Skeletal muscle satellite cell (primary cell): ENCODE measurements at regions not wholly inside any gene's neighbourhood (a gene's known extent, or its start where the extent isn't known, plus 50 kb on each side); places are given as distances from the start of the nearest gene placed in this dataset.
A peak's percentile ranks its signal among the peaks of the same experiment; 100 is the strongest.

ENCODE experiments used
- H3K27me3 ChIP-seq: 2 replicates; pipeline ENCODE4 v1.7.0; 2013; ENCODE audit warnings: low read length; ENCODE audit not compliant: control insufficient read depth, insufficient read depth
- H3K36me3 ChIP-seq: 2 replicates; pipeline ENCODE4 v1.7.0; 2013; ENCODE audit warnings: mild to moderate bottlenecking, control low read depth, low read length; ENCODE audit not compliant: insufficient read depth
- H3K4me1 ChIP-seq: 2 replicates; pipeline ENCODE4 v1.7.0; 2013; ENCODE audit warnings: low read length; ENCODE audit not compliant: control insufficient read depth, insufficient read depth
- H3K4me2 ChIP-seq: 2 replicates; pipeline ENCODE4 v1.7.0; 2013; ENCODE audit warnings: mild to moderate bottlenecking, low read length
- H3K4me3 ChIP-seq: 2 replicates; pipeline ENCODE4 v1.7.0; 2013; ENCODE audit warnings: low read length
- H3K9ac ChIP-seq: 2 replicates; pipeline ENCODE4 v1.7.0; 2013; ENCODE audit warnings: mild to moderate bottlenecking, low read depth, low read length, moderate library complexity
- H3K9me3 ChIP-seq: replicated peaks from 2 replicates; pipeline ENCODE4 v1.7.0; 2013; ENCODE audit warnings: mild to moderate bottlenecking, control low read depth, low read length

DNA sequence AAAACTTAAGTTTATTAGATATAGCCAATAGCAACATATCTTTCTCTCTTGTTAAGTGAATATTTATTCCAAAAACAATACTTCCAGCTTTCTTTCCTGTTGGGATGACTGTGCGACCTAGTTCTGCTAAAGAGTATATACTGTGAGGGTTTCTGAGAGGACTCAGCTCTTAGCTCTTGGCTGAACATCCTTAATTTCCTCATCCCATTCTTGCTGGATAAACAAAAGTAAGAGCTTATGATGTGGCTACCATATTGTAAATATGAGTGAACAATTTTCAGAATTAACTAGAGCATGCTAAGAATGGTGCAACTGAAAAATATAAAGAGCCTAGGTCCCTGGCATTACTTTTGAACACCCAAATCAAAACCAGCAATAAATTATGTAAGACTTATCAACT, 279.5 kb upstream of the GNAI1 start:
- Histone ChIP-seq H3K4me2 (no peak overlapping the region), H3K9me3 (no peaks in the 10 kb centered on the region)

DNA sequence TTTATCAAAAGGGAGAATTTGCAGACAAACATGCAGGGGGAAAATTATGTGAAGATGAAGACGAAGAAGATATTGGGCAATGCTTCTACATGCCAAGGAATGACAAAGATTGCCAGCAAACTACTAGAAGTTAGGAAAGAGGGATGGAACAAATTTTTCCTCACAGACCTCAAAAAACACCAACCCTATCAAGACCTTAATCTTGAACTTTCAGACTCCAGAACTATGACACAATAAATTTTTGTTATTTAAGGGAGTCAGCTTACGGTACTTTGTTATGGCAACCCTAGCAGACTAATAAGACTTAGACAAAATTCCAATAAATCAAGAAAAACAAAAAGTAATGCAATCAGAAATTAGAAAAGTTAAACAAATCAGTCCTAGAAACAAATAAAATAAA, 280.0 kb upstream of the GNAI1 start:
- Histone ChIP-seq H3K27me3 (no peaks in the 10 kb centered on the region), H3K9ac (no peak overlapping the region), H3K36me3 (no peaks in the 10 kb centered on the region), H3K4me1 (no peaks in the 10 kb centered on the region), H3K9me3 (no peaks in the 10 kb centered on the region), H3K4me2 (no peak overlapping the region), H3K4me3 (no peak overlapping the region)

More for the DNA sequence above, 279.5 kb upstream of the GNAI1 start:
- H3K36me3 ChIP-seq = no peaks in the 10 kb centered on the region
- no peaks in the 10 kb centered on the region for H3K4me1 ChIP-seq
- H3K4me3 ChIP-seq = no peak overlapping the region
- H3K27me3 ChIP-seq = no peaks in the 10 kb centered on the region
- H3K9ac ChIP-seq = no peak overlapping the region

- no peak overlapping the region for H3K4me3 ChIP-seq
- no peaks in the 10 kb centered on the region for H3K27me3 ChIP-seq
- no peaks in the 10 kb centered on the region for H3K9me3 ChIP-seq
- H3K9ac ChIP-seq = no peak overlapping the region
- no peak overlapping the region for H3K4me2 ChIP-seq
- no peaks in the 10 kb centered on the region for H3K4me1 ChIP-seq
- no peaks in the 10 kb centered on the region for H3K36me3 ChIP-seq
Measured at GRCh38 chr7:79837915-79838314, 296.7 kb upstream of the GNAI1 start.

DNA sequence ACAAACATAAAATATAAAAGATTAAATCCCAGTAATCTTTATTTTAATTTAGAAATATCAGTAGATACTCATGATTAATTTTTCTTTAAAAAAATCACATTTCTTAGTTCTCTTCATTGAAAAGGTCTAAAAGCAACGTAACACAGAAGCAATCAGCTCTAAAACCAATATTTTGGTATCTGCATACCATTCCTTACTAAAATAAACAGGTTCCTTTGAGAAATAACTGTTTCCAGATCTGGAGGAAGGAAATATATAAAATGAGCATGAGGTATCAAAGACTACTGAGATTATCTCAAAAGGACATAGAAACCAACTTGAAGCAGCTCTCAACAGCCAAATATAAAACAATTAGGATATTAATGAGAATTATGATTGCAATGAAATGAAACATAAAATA, 301.0 kb upstream of the GNAI1 start:
- H3K27me3 ChIP-seq = no peaks in the 10 kb centered on the region
- H3K4me3 ChIP-seq = no peak overlapping the region
- no peaks in the 10 kb centered on the region for H3K9me3 ChIP-seq
- no peaks in the 10 kb centered on the region for H3K36me3 ChIP-seq
- no peak overlapping the region for H3K9ac ChIP-seq
- H3K4me2 ChIP-seq = no peak overlapping the region
- H3K4me1 ChIP-seq = no peaks in the 10 kb centered on the region

DNA sequence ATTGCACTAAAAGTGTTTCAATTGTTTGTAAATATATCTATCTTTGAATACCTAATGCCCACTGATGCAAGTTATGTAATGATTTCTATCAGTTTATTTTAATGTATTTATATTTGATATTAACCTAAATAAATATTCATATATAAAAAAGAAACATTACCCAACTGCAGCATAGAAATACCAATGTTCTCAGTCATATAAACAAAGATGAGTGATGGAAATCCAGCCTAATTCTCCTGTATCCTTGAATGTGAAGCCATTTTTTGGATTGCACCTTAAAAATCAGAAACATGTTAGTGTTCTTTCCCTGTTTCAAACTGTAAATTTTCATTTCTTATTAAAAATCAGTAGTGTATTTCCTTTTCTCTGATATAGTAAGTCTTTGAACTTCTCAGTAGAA, 305.8 kb upstream of the GNAI1 start:
- no peaks in the 10 kb centered on the region for H3K36me3 ChIP-seq
- no peak overlapping the region for H3K9ac ChIP-seq
- no peaks in the 10 kb centered on the region for H3K9me3 ChIP-seq
- H3K4me3 ChIP-seq = no peak overlapping the region
- H3K4me1 ChIP-seq = no peaks in the 10 kb centered on the region
- no peaks in the 10 kb centered on the region for H3K27me3 ChIP-seq
- H3K4me2 ChIP-seq = no peak overlapping the region

GRCh38 chr7:79823246-79823951, 311.2 kb upstream of the GNAI1 start:
- H3K27me3 ChIP-seq = no peaks in the 10 kb centered on the region
- H3K9ac ChIP-seq = no peak overlapping the region
- no peaks in the 10 kb centered on the region for H3K36me3 ChIP-seq
- no peak overlapping the region for H3K4me3 ChIP-seq
- H3K4me2 ChIP-seq = no peak overlapping the region
- H3K4me1 ChIP-seq = no peaks in the 10 kb centered on the region
- no peaks in the 10 kb centered on the region for H3K9me3 ChIP-seq

DNA sequence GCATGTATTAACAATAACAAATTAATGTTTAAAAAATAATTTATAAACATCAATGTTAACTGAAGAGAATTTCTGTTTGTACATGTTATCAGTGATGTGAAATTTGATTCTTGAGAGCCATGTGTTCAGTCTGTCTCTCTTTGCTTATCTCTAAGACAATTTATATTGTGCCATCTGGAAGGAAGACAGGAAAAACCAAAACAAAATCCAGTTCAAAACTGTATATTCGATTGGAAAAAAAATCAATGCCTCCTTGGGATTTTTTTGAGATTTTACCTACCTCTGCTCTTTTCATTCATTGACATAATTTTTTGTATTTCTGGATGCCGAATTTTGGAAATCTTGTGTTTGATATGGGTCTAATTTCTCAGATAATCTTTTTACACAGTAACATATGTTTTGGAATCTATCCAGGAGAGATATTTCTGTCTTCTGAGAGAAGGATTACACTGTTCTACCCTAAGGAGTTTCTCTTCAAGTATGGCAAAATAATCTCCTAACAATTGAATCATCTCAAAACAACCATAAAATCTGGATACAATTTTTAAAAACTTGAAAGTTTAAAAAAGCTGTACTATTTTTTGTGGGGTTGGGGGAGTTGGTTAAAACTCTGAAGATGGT, 311.9 kb upstream of the GNAI1 start:
- no peak overlapping the region for H3K9ac ChIP-seq
- H3K36me3 ChIP-seq = no peaks in the 10 kb centered on the region
- no peaks in the 10 kb centered on the region for H3K27me3 ChIP-seq
- no peaks in the 10 kb centered on the region for H3K4me1 ChIP-seq
- no peak overlapping the region for H3K4me3 ChIP-seq
- no peak overlapping the region for H3K4me2 ChIP-seq
- no peaks in the 10 kb centered on the region for H3K9me3 ChIP-seq

- no peaks in the 10 kb centered on the region for H3K27me3 ChIP-seq
- H3K4me3 ChIP-seq = no peak overlapping the region
- no peak overlapping the region for H3K9ac ChIP-seq
- no peaks in the 10 kb centered on the region for H3K4me1 ChIP-seq
- no peaks in the 10 kb centered on the region for H3K9me3 ChIP-seq
- H3K4me2 ChIP-seq = peak overlapping the region; percentile 63
- H3K36me3 ChIP-seq = no peaks in the 10 kb centered on the region
Measured at GRCh38 chr7:79820387-79820786, 314.2 kb upstream of the GNAI1 start.

- Histone ChIP-seq H3K4me2 (no peak overlapping the region), H3K4me1 (no peaks in the 10 kb centered on the region), H3K27me3 (no peaks in the 10 kb centered on the region), H3K36me3 (no peaks in the 10 kb centered on the region), H3K4me3 (no peak overlapping the region), H3K9me3 (no peaks in the 10 kb centered on the region), H3K9ac (no peak overlapping the region)
Measured at GRCh38 chr7:79810916-79811315, 323.7 kb upstream of the GNAI1 start.

DNA sequence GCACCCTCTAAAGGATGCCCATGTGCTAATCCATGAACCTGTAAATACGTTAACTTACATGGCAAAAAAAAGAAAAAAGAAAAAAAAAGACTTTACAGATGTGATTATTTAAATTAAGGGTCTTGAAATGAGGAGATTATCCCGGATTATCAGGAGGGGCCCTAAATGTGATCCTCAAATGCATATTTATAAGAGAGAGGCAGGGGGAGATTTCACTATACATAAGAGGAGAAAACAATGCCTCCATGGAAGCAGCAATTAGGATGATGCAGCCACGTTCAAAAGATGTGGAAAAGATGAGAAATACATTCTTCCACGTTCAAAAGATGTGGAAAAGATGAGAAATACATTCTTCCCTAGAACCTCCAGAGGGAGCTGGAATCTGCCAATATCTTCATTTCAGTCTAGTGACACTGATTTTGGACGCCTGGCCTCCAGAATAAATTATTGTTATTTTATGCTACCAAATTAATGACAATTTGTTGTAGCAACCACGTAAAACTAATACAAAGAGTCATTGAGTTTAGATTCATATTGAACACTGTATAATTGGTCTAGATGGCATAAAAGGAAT, 328.4 kb upstream of the GNAI1 start:
- Histone ChIP-seq H3K4me2 (no peak overlapping the region), H3K27me3 (no peaks in the 10 kb centered on the region), H3K36me3 (no peaks in the 10 kb centered on the region), H3K9me3 (no peaks in the 10 kb centered on the region), H3K9ac (no peak overlapping the region), H3K4me3 (no peak overlapping the region), H3K4me1 (no peaks in the 10 kb centered on the region)

DNA sequence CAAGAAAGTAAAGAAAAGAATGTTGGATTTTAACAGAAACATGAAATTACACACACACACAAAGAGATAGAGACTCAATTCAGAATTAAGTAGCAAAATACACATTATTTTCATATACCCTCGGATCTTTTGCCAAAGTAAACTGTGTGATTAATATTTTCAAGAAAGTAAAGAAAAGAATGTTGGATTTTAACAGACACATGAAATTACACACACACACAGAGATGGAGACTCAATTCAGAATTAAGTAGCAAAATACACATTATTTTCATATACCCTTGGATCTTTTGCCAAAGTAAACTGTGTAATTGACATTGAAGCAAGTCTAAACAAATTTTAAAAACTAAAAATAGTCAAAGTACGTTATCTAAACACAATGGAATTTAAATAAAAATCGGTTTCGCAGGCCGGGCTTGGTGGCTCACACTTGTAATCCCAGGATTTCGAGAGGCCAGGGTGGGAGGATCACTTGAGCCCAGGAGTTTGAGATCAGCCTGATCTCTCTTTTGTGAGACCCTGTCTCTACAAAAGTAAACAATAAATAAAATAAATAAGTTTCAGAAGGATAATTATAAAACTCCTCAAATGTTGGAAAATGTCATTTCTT, 337.3 kb upstream of the MAGI2 start:
- peaks cover 14% of the 10 kb centered on the region for H3K4me1 ChIP-seq
- no peak overlapping the region for H3K4me3 ChIP-seq
- no peaks in the 10 kb centered on the region for H3K36me3 ChIP-seq
- H3K9me3 ChIP-seq = no peaks in the 10 kb centered on the region
- H3K4me2 ChIP-seq = no peak overlapping the region
- H3K9ac ChIP-seq = no peak overlapping the region
- no peaks in the 10 kb centered on the region for H3K27me3 ChIP-seq
